K562 (cell line): ENCODE measurements at regions not wholly inside any gene's neighbourhood (a gene's known extent, or its start where the extent isn't known, plus 50 kb on each side); places are given as distances from the start of the nearest gene placed in this dataset.

Experiments used
- ATAC-seq: fragments of 200-7000 bp; cut with Tn5 transposase; 3 replicates; pipeline ENCODE4 v1.9.1; 2020; ENCODE audit warnings: moderate library complexity
- BruUV-seq: library from RNA; stranded (reverse); fragments of 400-500 nt; replicated peaks from 2 replicates; lab custom pipeline; 2021; lab: Mats Ljungman, UMichigan
- CTCF ChIA-PET: fragments of 300-600 bp; formaldehyde crosslinking; extraction: SDS; loops from one replicate; lab custom pipeline; 2021; ENCODE audit warnings: low intra/inter-chr PET ratio; lab: Yijun Ruan, JAX
- POLR2A ChIA-PET: fragments of 300-600, 350-650 bp; sonication (Branson Sonifier 250); formaldehyde crosslinking; extraction: SDS; loops from one replicate; lab custom pipeline; 2021; ENCODE audit warnings: antibody characterized with exemption, inconsistent platforms; lab: Yijun Ruan, JAX
- DNase-seq, 4 experiments: peaks; one replicate each; pipeline versions ENCODE4 v3.0.0 to v3.0.0-alpha.2; 2011 to 2018; ENCODE audit warnings: low spot score in 3 of 4, mixed read lengths in 3 of 4; ENCODE audit errors: extremely low read depth in 1 of 4
- FAIRE-seq: peaks from 2 replicates; lab custom pipeline; 2011; peaks lifted over from hg19 to GRCh38; lab: Jason Lieb, UNC
- H2AFZ ChIP-seq: 2 replicates; pipeline ENCODE4 v1.6.0; 2011; ENCODE audit warnings: low read depth, low read length, control low read depth, inconsistent platforms
- H3K27ac ChIP-seq: fragments of 200-600 bp; 3 replicates; pipeline ENCODE4 v1.8.0; 2011; ENCODE audit warnings: low read depth, mild to moderate bottlenecking, control low read depth, inconsistent platforms, low read length, moderate library complexity, mixed read lengths; ENCODE audit errors: extremely low read depth
- H3K27me3 ChIP-seq, 2 experiments: fragments of 300-600 bp in 1 of 2; 2 replicates in 1 of 2; 3 replicates in 1 of 2; pipeline versions ENCODE4 v1.6.0 to v1.8.0; 2011; ENCODE audit warnings: inconsistent platforms in 2 of 2, low read length in 2 of 2, mild to moderate bottlenecking in 1 of 2, mixed read lengths in 1 of 2, moderate library complexity in 1 of 2; ENCODE audit not compliant: control insufficient read depth in 2 of 2, insufficient read depth in 2 of 2
- H3K36me3 ChIP-seq: fragments of 300-600 bp; 3 replicates; pipeline ENCODE4 v1.8.0; 2011; ENCODE audit warnings: mild to moderate bottlenecking, low read length, inconsistent platforms; ENCODE audit not compliant: control insufficient read depth, insufficient read depth
- H3K4me1 ChIP-seq, 2 experiments: fragments of 200-600 bp in 1 of 2; replicated peaks in 1 of 2; 2 replicates in 1 of 2; 3 replicates in 1 of 2; pipeline versions ENCODE4 v1.5.1 to v1.8.0; 2011; ENCODE audit warnings: inconsistent platforms in 2 of 2, low read length in 2 of 2, mild to moderate bottlenecking in 1 of 2, mixed read lengths in 1 of 2, moderate library complexity in 1 of 2; ENCODE audit not compliant: control insufficient read depth in 2 of 2, insufficient read depth in 2 of 2
- H3K4me2 ChIP-seq: 2 replicates; pipeline ENCODE4 v1.6.1; 2011; ENCODE audit warnings: low read length, control low read depth, inconsistent platforms, mixed read lengths; ENCODE audit not compliant: insufficient read depth
- H3K4me3 ChIP-seq: fragments of 200-600 bp; sonication (generic), shearing (Covaris generic); 2 replicates; pipeline ENCODE4 v1.5.1; 2016; ENCODE audit warnings: control low read depth, inconsistent platforms
- H3K79me2 ChIP-seq: fragments of 200-600 bp; 3 replicates; pipeline ENCODE4 v1.8.0; 2011; ENCODE audit warnings: low read length, inconsistent platforms; ENCODE audit not compliant: control insufficient read depth, insufficient read depth
- H3K9ac ChIP-seq, 2 experiments: 2 replicates each; pipeline versions ENCODE4 v1.6.0 to v1.6.1; 2011; ENCODE audit warnings: low read depth in 2 of 2, low read length in 2 of 2, control low read depth in 1 of 2, inconsistent platforms in 1 of 2, mild to moderate bottlenecking in 1 of 2, mixed read lengths in 1 of 2; ENCODE audit not compliant: insufficient read depth in 1 of 2
- H3K9me1 ChIP-seq: one replicate; pipeline ENCODE4 v1.6.0; 2011; ENCODE audit warnings: inconsistent platforms, mild to moderate bottlenecking, low read length, moderate library complexity; ENCODE audit not compliant: control insufficient read depth, insufficient read depth
- H3K9me3 ChIP-seq: replicated peaks from 2 replicates; pipeline ENCODE4 v1.5.1; 2011; ENCODE audit warnings: low read depth, low read length, inconsistent platforms; ENCODE audit not compliant: control insufficient read depth, insufficient read depth
- H4K20me1 ChIP-seq: replicated peaks from 2 replicates; pipeline ENCODE4 v1.6.1; 2011; ENCODE audit warnings: low read length, inconsistent platforms, mixed read lengths; ENCODE audit not compliant: control insufficient read depth, insufficient read depth
- BCLAF1 ChIP-seq, 2 experiments: fragments of 450-650 bp in 1 of 2; IDR thresholded peaks; 2 replicates each; pipeline ENCODE4 v1.6.1; 2011 to 2017; ENCODE audit warnings: low read depth in 2 of 2, antibody characterized with exemption in 1 of 2, borderline replicate concordance in 1 of 2, low read length in 1 of 2, mild to moderate bottlenecking in 1 of 2, mixed read lengths in 1 of 2; ENCODE audit not compliant: control insufficient read depth in 1 of 2
- BDP1 ChIP-seq: IDR thresholded peaks from 3 replicates; pipeline ENCODE4 v1.6.1; 2011; ENCODE audit not compliant: insufficient read length, insufficient read depth
- CREM ChIP-seq: IDR thresholded peaks from 2 replicates; pipeline ENCODE4 v1.6.1; 2014; ENCODE audit warnings: antibody characterized with exemption, low read depth
- HNRNPLL ChIP-seq: fragments of 200-400 bp; formaldehyde crosslinking; IDR thresholded peaks from 2 replicates; pipeline ENCODE4 v1.6.1; 2017; ENCODE audit warnings: low read length, low read depth, mild to moderate bottlenecking; ENCODE audit not compliant: poor library complexity, severe bottlenecking
- HNRNPUL1 ChIP-seq: fragments of 200-400 bp; formaldehyde crosslinking; IDR thresholded peaks from 2 replicates; pipeline ENCODE4 v1.6.1; 2017; ENCODE audit warnings: low read length
- KHSRP ChIP-seq: fragments of 450-650 bp; IDR thresholded peaks from 2 replicates; pipeline ENCODE4 v1.6.1; 2017
- MAFK ChIP-seq: IDR thresholded peaks from 2 replicates; pipeline ENCODE4 v1.6.1; 2011; ENCODE audit warnings: low read length, improper control_type of control experiment
- WHSC1 ChIP-seq: IDR thresholded peaks from one replicate; pipeline ENCODE4 v1.6.1; 2012; ENCODE audit warnings: low read length, control low read depth, inconsistent platforms
- ZBTB1 ChIP-seq: sonication (generic); formaldehyde crosslinking; IDR thresholded peaks from 2 replicates; pipeline ENCODE4 v1.8.1; 2023; ENCODE audit warnings: missing genetic modification reagents, low read depth, mild to moderate bottlenecking, borderline replicate concordance
- ZFP30 ChIP-seq: fragments of 250-450 bp; sonication (Bioruptor Pico); IDR thresholded peaks from 2 replicates; pipeline ENCODE4 v1.8.0; 2022; ENCODE audit warnings: moderate library complexity, mild to moderate bottlenecking, inconsistent platforms, borderline replicate concordance
- ZKSCAN8 ChIP-seq: fragments of 200-800 bp; sonication (Bioruptor generic); IDR thresholded peaks from 2 replicates; pipeline ENCODE4 v1.6.1; 2016; ENCODE audit warnings: missing genetic modification characterization, missing compliant biosample characterization
- ZNF146 ChIP-seq: IDR thresholded peaks from one replicate; pipeline ENCODE4 v1.6.1; 2018; ENCODE audit warnings: missing compliant biosample characterization; ENCODE audit not compliant: unreplicated experiment
- ZNF280A ChIP-seq: fragments of 450-650 bp; IDR thresholded peaks from 2 replicates; pipeline ENCODE4 v1.6.1; 2018; ENCODE audit warnings: mild to moderate bottlenecking, low read depth; ENCODE audit not compliant: partially characterized antibody
- ZNF280B ChIP-seq: fragments of 250-450 bp; sonication (Bioruptor Pico); IDR thresholded peaks from 2 replicates; pipeline ENCODE4 v1.5.1; 2021; ENCODE audit warnings: mild to moderate bottlenecking
- ZNF584 ChIP-seq: fragments of 200-800 bp; sonication (Bioruptor generic); IDR thresholded peaks from 2 replicates; pipeline ENCODE4 v1.6.1; 2016; ENCODE audit warnings: low read depth, mild to moderate bottlenecking, missing genetic modification characterization, missing compliant biosample characterization
- ZNF830 ChIP-seq: fragments of 250-450 bp; sonication (Bioruptor Pico); IDR thresholded peaks from 2 replicates; pipeline ENCODE4 v1.5.0; 2021; ENCODE audit warnings: mild to moderate bottlenecking
- WGBS: fragments of 100-300 bp; shearing (Covaris generic); methylation state at CpG from one replicate; pipeline ENCODE4 v1.1.6; 2016; ENCODE audit warnings: low coverage, mixed read lengths; ENCODE audit not compliant: insufficient coverage; ENCODE audit errors: missing lambda C conversion rate; 5-methylcytosine and 5-hydroxymethylcytosine counted together
- in situ Hi-C: fragments of 300-500 bp; cut with MboI; formaldehyde crosslinking; loops from 4 replicates; pipeline ENCODE4 v1.15.0; 2018; ENCODE audit warnings: inconsistent platforms, mixed read lengths
- intact Hi-C: fragments of 100-400 bp; cut with micrococcal nuclease; formaldehyde crosslinking; loops from 2 replicates; pipeline ENCODE4 v1.14.2; 2022

- TF ChIP-seq BCLAF1 (IDR thresholded peaks at IDR 0.05; ENCODE audit: borderline replicate concordance in 1 of 2, control insufficient read depth in 1 of 2, low read depth in 2 of 2, low read length in 1 of 2) (no peak), WHSC1 (no peak), CREM (no peak), ZNF146 (CRISPR knock-in tag) (no peak), ZNF280B (no peak)
- TF ChIP-seq, all 486 proteins: peak for 0
Measured at GRCh38 chr22:49659281-49659923, 168.3 kb downstream of the BRD1 start (continued).

- Histone ChIP-seq H4K20me1 (no peaks in the 10 kb centered on the region; the same call in 1 of the 2 replicates), H3K4me2 (no peak overlapping the region), H3K4me1 (peaks cover 12 to 48% of the 10 kb centered on the region in 2 experiments; a peak in 3 of 5 replicates), H3K9ac (no peak overlapping the region), H3K79me2 (peaks cover 34% of the 10 kb centered on the region), H3K36me3 (peaks cover 14% of the 10 kb centered on the region; the same call in 1 of the 3 replicates), H3K27ac (no peak overlapping the region), H3K27me3 (peaks cover 14 to 30% of the 10 kb centered on the region in 2 experiments; a peak in 4 of 5 replicates), H3K9me1 (no peaks in the 10 kb centered on the region), H3K9me3 (no peaks in the 10 kb centered on the region), H2AFZ (no peak overlapping the region), H3K4me3 (no peak overlapping the region)
- BruUV-seq, result no TSS peak
- CTCF ChIA-PET, result no interaction called here
- POLR2A ChIA-PET, result no interaction called here
- no peak for FAIRE-seq
- DNase-seq, result no peak
- intact Hi-C loops (no loop called here), in situ Hi-C loops (no loop called here)
- no peak for ATAC-seq
- 49% methylated on average over 8 of the region's 9 CpGs for WGBS
- TF ChIP-seq HNRNPUL1 (no peak), KHSRP (no peak), ZFP30 (CRISPR knock-in tag) (no peak), HNRNPLL (no peak), BDP1 (no peak), ZKSCAN8 (no peak), ZNF584 (CRISPR knock-in tag) (no peak), MAFK (peak; percentile 92), ZNF830 (CRISPR knock-in tag) (no peak), ZNF280A (no peak), ZBTB1 (no peak)
Measured at GRCh38 chr22:49658902-49659280, 168.8 kb downstream of the BRD1 start.
